ENCODE measurements at regions not wholly inside any gene's neighbourhood (a gene's known extent, or its start where the extent isn't known, plus 50 kb on each side); places are given as distances from the start of the nearest gene placed in this dataset.

- CTCF ChIA-PET = no interaction called here
- TF ChIP-seq CTCF (IDR thresholded peaks at IDR 0.05; ENCODE audit: insufficient read depth, low read length, missing control alignments) = no peak
- H3K4me3 ChIP-seq (ENCODE audit: low read depth, low read length) = no peak overlapping the region
- POLR2A ChIA-PET = no interaction called here
- no peak for DNase-seq (ENCODE audit: low read depth, low spot score)
Observed at GRCh38 chr10:130780763-130781162, 530.8 kb downstream of the TCERG1L start.

- POLR2A ChIA-PET = no interaction called here
- no peak for TF ChIP-seq CTCF (IDR thresholded peaks at IDR 0.05; ENCODE audit: insufficient read depth, low read length, missing control alignments)
- H3K4me3 ChIP-seq (ENCODE audit: low read depth, low read length) = no peak overlapping the region
- CTCF ChIA-PET = no interaction called here
- no peak for DNase-seq (ENCODE audit: low read depth, low spot score)
Observed at GRCh38 chr10:130781206-130781605, 530.3 kb downstream of the TCERG1L start.

GRCh38 chr10:130781623-130782022, 529.9 kb downstream of the TCERG1L start:
- ChIA-PET POLR2A (no interaction called here), CTCF (no interaction called here)
- no peak for DNase-seq (ENCODE audit: low read depth, low spot score)
- no peak for TF ChIP-seq CTCF (IDR thresholded peaks at IDR 0.05; ENCODE audit: insufficient read depth, low read length, missing control alignments)
- H3K4me3 ChIP-seq (ENCODE audit: low read depth, low read length) = no peak overlapping the region

- CTCF ChIA-PET = no interaction called here
- no peak overlapping the region for H3K4me3 ChIP-seq (ENCODE audit: low read depth, low read length)
Observed at GRCh38 chr10:130782467-130782866, 529.1 kb downstream of the TCERG1L start.

GRCh38 chr10:130784326-130784725, 527.2 kb downstream of the TCERG1L start:
- no peak overlapping the region for H3K4me3 ChIP-seq (ENCODE audit: low read depth, low read length)
- ChIA-PET POLR2A (no interaction called here), CTCF (no interaction called here)
- TF ChIP-seq CTCF (IDR thresholded peaks at IDR 0.05; ENCODE audit: insufficient read depth, low read length, missing control alignments) = no peak
- DNase-seq (ENCODE audit: low read depth, low spot score) = no peak

More at GRCh38 chr10:130782467-130782866, 529.1 kb downstream of the TCERG1L start:
- POLR2A ChIA-PET = no interaction called here
- TF ChIP-seq CTCF (IDR thresholded peaks at IDR 0.05; ENCODE audit: insufficient read depth, low read length, missing control alignments) = no peak
- DNase-seq (ENCODE audit: low read depth, low spot score) = no peak

GRCh38 chr10:130786365-130786966, 525.1 kb downstream of the TCERG1L start:
- H3K4me3 ChIP-seq (ENCODE audit: low read depth, low read length) = no peak overlapping the region
- no peak for DNase-seq (ENCODE audit: low read depth, low spot score)
- CTCF ChIA-PET = no interaction called here
- TF ChIP-seq CTCF (IDR thresholded peaks at IDR 0.05; ENCODE audit: insufficient read depth, low read length, missing control alignments) = no peak
- POLR2A ChIA-PET = no interaction called here
